ENCODE measurements at regions not wholly inside any gene's neighbourhood (a gene's known extent, or its start where the extent isn't known, plus 50 kb on each side); places are given as distances from the start of the nearest gene placed in this dataset.

DNA sequence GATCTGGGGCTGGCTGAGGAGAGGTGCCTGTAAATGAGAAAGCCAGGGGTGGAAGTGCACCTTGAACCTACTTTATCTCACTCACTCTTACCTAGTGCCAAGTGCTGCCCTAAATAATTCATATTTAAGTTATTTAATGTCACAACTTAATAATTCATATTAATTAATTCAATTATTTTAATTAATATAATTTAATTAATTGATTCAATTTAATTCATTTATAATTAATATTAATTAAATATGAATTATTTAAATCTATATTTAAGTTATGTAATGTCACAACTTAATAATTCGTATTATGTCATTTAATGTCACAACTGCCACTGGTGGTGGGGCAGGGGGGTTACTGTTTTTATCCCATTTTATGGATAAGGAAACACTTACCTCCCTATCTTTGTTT lies 361.6 kb upstream of the RUNX1 start:
- DNase-seq = no peak

- DNase-seq = no peak
Observed at GRCh38 chr21:35410123-35410522, 361.0 kb upstream of the RUNX1 start.

DNA sequence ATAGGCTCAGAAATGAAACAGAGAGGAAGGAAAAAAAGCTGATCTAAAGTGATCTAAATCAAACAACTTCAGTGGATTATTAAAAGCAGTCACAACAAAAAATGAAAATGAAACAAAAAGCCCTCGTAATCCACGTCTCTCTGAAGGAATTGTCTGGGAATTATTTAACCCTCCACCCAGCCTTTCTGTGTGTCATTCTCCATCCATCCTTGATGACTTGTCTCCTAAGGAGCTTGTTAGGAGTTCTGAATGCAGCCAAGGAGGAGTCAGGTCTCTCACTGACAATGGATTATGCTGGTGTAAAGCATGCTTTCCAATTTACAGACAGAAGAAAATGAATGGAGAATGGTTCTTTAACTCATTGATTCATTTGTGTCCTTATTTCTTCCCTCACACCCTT lies 359.3 kb upstream of the RUNX1 start:
- no peak for DNase-seq

DNA sequence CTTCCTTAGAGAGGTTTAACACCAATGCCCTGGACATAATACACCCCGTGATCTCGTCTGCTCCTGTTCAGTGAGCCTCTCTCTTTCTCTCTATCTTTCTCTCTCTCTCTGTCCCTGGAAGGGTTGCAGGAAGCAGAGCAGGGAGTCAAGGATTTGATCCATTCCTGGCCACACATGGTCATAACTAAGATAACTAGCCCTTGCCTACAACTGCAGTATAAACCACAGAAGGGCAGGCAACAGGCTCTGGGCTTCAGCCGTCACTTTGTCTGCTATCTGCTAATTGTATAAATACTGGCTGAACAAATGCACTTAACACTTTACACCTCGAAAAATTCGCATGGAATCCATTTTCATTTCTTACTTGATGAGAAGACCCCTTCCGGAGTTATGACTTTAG lies 357.5 kb upstream of the RUNX1 start:
- no peak for DNase-seq

DNA sequence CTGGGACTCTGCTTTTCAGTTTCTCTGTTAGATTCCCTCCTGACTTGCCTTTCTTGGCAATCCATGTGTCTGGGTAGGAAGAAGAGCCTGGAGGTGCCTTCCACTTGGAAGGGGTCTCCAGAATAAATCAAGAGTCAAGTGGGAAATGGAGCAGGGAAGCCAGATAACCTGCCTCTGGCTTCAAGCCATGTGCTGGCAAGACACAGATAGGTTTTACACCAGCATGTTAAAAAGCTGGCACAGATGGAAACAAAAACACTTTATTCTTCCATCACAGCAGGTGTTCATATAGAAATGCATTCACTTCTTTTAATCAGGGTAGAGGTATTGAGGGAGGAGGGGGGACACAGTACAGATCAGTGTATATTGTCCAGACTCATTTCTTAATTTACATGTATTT lies 356.9 kb upstream of the RUNX1 start:
- DNase-seq = no peak

GRCh38 chr21:35404247-35404646 lies 355.1 kb upstream of the RUNX1 start:
- no peak for DNase-seq

- DNase-seq = no peak
Observed at GRCh38 chr21:35402061-35402460, 353.0 kb upstream of the RUNX1 start.

DNA sequence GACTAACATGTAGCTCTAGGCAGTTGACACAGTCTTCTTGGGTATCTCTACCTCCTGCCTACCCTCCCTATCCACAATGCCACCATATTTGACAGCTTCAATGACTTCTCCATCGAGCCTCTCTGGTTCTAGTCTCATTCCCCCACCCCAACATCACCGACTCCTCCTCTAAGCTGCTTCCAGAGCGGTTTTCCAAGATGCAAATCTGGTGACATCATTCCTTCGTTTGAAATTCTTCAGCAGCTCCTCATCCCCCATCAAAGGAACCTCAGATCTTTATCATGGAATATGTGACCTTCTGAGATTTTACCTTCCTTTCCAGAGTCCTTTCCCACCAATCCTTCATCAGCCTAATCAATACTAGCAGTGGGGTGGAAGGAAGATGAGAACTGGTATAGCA lies 352.4 kb upstream of the RUNX1 start:
- DNase-seq = no peak

DNA sequence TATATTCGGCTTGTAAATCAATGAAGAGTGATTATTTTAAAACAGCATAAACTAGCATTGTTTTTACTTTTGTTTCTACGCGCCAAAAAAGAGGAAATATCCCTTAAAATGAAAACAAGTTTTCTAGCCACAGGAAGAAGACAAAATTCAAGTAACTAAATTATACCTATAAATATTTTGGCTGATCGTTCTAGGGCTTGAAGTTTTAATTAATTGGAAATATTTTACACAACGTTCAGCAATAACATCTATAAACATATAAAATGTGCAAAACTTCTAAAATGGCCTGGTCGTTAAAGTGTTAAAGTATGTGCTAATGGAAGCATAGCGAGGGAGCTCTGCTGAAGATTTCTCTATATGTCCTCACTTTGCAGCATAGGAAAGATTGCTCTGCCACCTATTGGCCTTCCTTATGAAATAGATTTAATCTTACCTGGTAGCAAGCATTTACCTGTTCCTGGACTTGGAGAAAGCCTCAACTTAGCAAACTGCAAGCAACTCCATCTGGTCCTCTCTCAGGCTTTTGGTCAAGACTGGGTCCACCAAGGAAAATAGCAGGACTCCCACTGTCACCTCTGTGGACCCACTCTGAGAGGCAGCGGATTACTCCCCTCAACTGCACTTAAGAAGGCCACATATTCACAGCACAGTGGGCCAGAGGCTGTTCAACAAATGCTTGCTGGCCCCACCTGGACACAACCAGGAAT lies 351.3 kb upstream of the RUNX1 start:
- peak; percentile 80 for DNase-seq

DNA sequence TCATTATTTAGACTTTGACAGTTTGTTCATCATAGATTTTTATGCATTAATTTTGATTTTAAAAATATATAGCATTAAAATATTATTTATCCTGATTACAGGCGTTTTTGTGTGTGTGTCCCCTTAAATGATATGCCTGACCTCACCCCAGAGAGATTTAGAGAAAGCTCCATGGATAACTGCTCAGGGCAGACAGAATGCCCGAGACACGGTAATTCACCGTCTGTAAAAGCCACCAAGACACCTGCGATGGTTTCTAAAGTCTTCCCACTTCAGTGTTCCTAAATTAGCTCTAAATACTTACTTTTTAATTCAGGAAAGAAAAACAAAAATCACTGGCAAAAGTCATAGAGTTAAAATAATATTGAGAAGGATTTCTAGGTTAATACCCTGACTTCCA lies 350.6 kb upstream of the RUNX1 start:
- no peak for DNase-seq

DNA sequence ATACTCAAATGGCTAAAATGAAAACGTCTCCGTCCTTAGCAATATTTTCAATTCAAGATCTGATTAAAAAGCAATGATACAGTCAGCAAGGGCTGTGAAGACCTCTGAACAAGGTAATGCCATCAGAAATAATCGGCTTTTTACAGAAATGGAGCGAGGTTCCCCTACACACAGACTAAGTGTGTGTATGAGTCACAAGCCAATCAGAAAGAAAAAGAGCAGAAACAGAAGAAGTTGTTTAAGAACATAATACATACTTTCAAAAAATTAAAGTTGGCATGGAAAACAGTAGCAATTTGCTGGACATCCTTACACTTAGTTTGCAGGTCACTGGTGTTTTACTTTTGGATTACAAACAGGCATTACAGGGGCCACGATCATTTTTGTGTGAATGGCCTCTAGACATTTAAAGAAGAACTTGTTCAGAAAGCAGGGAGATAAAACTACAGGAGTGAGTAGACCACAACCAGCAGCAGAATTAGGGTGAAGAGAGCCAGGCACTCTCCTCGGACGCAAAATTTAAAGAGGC lies 350.0 kb upstream of the RUNX1 start:
- DNase-seq = peak; percentile 50

GRCh38 chr21:35398346-35398982 lies 349.4 kb upstream of the RUNX1 start:
- no peak for DNase-seq

DNA sequence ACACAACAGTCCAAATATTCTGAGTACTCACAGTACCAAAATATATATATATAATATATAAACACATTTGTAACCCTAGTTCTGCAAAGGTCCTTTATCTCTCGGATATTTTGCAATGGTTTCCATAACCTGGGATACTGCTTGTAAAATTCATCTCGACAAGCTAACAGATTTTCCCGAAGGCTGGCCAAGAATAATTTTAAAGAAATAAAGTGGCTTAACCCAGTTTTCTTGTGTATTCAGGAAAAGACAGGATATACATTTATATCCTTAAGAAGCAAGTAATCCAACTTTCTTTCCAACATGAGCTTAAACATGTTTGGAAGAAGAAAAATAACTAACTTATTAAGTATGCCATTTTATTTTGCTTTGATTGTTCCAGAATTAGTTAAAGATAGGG lies 348.7 kb upstream of the RUNX1 start:
- no peak for DNase-seq

GRCh38 chr21:35396655-35397054 lies 347.6 kb upstream of the RUNX1 start:
- DNase-seq = no peak

- DNase-seq = no peak
Observed at GRCh38 chr21:35395728-35396127, 346.6 kb upstream of the RUNX1 start.

GRCh38 chr21:35394634-35395369 lies 345.7 kb upstream of the RUNX1 start:
- DNase-seq = no peak

GRCh38 chr21:35394049-35394448 lies 344.9 kb upstream of the RUNX1 start:
- DNase-seq = no peak

- no peak for DNase-seq
Observed at GRCh38 chr21:35390013-35390776, 341.1 kb upstream of the RUNX1 start.

DNA sequence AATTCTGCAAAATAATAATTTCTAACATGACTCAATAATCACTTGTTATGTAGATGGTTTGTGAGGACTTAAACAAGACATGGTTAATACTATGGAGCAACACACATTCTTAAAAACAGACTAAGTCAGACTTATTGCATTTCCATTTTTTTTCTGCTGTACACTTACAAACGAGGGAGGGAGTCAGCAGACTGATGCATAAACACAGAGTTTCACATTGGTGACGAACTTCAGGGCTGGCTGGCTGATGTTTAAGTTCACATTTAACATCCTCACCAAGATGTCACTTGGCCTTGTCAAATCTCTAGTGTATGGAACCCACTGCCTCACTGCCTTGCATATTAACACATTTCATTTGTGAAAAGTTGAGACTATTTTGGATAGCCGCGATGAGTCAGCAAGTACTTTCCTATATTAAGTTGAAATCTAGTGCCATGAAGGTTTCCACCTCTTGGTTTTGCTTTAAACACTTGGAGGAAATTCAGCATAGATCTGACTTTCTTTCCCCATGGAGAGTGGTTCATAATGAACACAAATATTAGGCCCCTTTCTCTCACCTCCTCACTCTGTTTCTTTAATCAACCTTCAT lies 337.5 kb upstream of the RUNX1 start:
- DNase-seq = no peak

DNA sequence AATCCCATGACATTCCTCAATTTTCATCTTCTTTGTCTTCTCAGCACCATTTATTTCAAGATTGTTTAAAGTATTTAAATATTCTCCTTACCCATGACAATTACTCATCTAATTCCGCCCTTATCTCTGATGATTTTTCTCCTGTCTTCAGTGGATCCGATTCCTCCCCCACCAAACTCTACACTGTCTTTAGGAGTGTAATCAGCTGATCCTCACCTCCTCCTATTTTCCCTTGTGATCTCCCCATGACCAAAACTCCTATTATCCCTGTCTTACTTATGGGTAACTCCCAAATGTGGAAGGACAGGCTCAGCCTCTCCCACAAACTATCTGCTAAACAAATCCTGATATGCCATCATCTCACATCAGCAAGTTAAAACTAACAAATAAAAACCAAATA lies 335.3 kb upstream of the RUNX1 start:
- no peak for DNase-seq

- DNase-seq = no peak
Observed at GRCh38 chr21:35382696-35383095, 333.6 kb upstream of the RUNX1 start.

- DNase-seq = no peak
Observed at GRCh38 chr21:35381743-35382310, 332.7 kb upstream of the RUNX1 start.
